NCI-H1105 treated with DMSO at 0.1 percent for 48 hours (cell line): ENCODE measurements at regions not wholly inside any gene's neighbourhood (a gene's known extent, or its start where the extent isn't known, plus 50 kb on each side); places are given as distances from the start of the nearest gene placed in this dataset.
"Not testable (repeated sequence)": the region's sequence is repeated elsewhere in the genome, so short reads cannot be mapped to it uniquely, and the experiment has no call there.

Experiments used
- DNase-seq: peaks from one replicate; lab custom pipeline; 2025; lab: John Stamatoyannopoulos, UW

DNA sequence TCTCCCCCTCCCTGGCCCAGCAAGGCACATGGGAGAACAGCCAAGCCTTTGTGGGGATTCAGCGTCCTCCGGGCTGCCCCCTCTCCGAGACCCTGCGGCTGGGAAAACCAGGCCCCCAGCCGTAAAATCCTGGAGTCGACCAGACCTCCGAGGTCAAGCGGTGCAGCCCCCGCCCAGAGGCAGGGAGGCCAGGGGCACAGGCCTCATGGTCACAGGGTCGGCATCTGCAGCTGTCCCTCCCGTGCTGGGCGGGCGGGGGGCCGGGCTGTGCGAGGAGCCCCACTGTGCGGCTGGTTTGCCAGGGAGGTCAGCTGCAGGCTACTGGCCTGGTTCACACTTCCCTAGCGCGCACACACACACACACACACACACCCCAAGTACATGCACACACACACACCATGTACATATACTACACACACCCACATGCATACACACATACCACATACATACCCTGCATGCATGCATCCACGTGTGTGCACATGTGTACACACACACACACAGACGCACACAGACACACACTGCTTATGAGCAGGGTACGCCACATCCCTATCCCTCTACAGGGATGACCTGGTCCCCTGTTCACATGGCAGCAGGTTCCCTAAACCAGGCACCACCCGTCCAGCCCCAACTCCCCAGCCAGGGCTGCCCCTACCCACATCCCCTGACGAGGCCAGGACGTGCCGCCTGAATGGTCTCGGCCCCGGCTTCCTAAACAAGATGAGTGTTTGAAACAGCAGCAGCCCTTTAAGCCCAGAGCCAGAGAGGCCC, 108.9 kb upstream of the CIBAR2 start:
- DNase-seq, result no peak

DNA sequence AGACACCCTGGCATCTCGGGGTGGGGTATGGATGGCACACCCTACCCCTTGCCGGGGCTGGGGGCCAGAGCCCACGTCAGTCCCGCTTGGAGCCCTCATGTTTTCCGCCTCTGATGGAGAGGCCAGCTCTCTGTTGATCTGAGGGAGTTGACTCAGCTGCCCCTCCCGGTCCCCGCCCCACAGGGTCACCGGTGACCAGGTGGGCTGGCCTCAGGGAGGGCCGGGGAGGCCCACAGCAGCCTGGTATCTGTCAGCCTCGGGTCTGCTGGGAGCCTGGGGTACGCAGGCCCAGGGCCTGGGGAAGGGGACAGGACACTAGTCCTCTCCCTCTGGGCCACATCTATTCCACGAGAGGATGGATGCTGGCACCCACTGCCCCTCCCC, 109.5 kb upstream of the CIBAR2 start:
- no peak for DNase-seq

DNA sequence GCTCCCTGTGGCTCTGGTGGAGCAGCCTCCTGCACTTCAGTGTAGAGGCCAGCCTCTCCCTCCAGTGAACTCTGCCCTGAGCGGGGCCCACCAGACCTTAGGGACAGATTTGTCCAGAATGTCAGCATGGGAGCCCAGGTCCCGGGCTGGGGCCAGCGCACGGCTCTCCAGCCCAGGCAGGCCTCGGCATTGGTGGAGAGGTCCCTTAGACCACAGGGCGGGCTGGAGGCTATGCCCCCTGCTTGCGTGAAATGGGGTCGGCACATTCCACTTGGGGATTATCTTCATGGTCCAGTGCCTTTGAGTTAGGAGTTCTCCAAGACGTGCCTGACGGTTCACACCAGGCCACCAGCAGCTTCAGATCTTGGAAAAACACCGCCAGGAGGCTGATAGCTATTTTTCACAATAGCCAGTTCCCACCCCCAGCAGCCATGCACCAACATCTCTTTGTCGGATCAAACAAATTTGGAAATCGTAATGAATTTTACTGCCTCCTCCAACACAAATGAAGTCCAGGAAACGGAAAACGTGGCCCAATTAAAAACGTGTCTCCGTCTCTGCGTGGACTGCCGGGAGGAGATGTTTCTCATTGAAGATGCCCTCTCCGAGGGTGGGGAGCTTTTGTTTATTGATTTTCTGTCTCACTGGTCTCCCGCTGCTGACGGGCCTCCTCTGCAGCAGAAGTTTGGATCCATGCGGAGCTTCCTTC, 110.0 kb upstream of the CIBAR2 start:
- no peak for DNase-seq

DNA sequence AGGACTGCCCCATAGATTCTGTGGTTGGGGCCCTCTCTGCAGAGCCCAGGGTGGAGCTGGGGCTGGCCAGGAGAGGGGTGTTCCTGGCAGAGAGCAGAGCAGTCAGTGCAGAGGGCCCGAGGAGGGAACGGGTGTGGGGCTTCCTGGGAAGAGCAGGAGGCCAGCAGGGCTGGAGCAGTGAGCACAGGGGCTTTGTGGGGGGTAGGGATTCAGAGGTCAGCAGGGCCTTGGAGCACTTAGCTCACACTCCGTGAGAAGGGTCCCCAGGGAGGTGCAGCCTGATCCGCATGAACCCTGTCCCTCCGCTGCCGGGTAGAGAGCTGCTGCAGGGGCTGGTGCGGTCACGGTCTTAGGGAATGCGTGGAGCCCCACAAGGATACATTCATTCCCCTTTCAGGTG, 113.0 kb upstream of the CIBAR2 start:
- DNase-seq, result no peak

DNA sequence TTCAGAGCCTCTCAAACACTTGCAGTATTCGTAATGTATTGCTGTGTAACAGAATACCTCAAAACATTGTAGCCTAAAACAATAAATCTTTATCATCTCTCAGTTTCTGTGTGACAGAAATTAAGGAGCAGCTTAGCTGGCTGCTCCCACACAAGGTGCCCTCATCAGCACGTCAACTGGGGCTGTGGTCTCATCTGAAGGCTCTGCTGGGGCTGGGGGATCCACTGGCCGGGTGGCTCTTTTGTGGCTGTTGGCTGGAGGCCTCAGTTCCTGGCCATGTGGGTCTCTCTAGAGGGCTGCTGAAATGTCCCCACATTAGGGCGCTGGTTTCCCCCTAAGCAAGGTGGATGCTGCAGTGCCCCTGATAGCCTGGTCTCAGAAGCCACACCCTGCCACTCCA, 113.4 kb upstream of the CIBAR2 start:
- no peak for DNase-seq

DNA sequence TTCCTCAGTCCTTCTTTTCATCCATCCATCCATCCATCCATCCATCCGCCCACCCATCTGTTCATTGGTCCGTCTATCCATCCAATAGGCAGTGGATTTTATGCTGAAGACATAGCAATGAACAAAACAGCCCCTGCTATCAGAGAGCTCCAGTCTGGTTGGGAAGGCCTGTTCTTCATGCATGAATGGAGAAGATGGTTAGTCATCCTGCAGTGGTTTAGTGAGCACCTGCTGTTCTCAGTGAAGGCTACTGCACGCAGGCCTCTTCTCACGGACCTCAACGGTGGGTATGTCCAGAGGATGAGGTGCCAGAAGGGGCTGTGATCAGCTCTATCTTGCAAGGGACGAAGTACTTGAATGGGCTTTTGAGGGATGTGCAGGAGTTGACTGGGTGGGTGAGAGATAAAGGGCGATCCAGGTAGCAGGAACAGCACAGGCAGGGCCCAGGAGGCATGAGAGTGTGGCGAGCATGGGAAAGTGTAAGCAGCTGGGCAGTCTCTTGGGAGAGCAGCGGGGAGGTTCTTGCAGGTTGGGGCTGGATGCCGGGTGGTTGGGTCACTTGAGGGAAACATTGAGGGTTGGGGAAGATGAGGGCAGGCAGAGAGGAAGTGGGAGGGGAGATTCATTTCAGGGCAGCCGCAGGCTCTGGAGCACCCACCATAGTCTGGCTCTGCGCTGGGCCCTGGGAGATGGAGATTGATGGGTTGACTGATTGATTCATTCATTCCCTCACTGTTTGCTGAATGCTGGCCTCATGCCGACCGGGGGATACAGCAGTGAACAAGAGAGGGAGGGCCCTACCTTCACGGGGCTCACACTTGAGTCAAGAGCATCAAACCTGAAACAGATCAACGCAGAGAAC, 115.0 kb upstream of the CIBAR2 start:
- DNase-seq, result no peak

DNA sequence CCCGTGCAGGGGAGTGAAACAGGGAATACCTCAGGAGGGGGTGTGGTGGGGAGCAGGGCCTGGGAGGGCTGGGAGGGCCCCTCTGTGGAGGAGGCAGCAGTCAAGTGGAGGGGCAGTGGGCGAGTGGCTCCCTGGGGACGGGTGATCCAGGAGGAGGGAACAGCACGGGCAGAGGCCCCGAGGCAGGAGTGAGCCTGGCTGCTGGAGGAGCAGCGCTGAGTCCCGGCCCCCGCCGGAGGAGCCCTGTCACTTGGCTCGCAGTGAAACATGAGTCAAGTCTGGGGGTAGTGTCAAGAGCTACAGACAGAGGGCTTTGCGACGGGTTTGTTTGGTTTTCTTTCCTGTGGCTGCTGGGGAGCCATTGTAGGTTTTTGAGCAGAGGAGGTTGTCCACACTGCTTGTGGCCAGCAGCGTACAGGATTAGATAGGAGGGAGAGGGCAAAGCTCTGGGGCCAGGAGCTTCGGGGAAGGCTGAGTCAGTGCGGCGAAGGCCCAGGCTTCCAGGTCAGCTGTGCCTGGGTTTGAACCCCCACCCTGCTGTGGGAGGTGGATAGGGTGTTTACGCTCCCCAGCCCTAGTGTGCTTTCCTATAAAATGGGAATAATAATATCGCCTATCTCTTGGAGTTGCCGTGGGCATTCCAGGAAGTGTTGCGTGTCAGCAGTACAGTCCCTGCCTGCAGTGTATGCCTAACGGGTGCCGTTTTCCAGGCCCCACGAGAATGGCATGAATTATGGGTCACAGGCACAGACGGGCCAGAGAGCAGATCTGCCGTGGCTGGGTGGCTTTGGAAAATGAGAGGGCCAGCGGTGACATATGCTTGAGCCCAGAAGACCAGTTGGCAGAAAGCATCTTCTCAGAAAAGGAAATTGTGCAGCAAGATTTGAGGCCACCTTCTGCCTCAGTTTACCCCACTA, 115.9 kb upstream of the CIBAR2 start:
- DNase-seq, result no peak

DNA sequence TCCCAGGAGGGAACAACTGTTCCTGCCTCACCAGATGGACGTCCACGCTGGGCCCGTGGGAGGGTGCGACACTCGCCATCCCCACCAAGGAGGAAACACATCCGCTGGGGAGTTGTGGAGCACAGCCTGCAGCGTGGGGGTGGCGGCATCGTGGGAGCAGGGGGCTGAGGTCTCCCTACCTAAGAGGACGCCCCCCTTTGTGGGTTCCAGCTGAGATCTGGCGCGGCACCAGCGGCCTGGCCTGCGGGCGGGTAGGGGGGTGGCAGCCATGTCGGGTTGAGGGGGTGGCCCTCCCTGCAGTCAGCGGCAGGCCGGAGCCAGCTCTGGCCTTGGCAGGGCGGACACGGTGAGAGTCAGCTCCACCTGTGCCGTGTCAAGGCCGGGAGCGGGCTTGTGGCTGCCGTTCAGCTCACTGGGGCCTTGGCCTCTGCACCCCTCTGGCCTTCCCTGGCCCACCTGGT, 116.7 kb upstream of the CIBAR2 start:
- no peak for DNase-seq

DNA sequence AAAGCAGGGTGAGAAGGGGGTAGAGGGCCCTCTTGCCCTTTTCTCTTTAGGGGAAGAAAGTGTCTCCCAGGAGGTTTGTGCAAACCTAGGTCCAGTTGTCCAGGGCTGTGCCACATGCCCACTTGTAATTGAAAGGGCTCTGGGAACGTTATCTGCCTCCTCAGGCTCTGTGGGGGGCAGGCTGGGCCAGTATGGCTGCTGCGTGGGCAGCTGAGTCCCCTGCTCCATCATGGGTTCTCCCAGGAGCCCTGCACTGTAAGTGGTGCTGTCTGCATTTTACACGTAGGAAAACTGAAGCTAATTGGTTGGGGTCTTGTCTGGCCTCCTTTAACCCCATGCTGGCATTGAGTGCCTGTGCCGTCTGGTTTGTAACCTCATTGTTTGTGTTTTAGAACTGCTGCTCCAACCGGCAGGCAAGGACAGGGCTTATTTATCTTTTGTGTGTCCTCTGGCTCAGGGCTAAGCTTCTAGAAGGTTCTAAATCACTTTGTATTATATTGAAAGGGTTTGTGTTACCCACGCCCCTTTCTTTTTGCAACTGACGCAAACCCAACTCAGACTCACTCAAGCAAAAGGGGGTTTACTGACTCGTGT, 117.7 kb upstream of the CIBAR2 start:
- no peak for DNase-seq

DNA sequence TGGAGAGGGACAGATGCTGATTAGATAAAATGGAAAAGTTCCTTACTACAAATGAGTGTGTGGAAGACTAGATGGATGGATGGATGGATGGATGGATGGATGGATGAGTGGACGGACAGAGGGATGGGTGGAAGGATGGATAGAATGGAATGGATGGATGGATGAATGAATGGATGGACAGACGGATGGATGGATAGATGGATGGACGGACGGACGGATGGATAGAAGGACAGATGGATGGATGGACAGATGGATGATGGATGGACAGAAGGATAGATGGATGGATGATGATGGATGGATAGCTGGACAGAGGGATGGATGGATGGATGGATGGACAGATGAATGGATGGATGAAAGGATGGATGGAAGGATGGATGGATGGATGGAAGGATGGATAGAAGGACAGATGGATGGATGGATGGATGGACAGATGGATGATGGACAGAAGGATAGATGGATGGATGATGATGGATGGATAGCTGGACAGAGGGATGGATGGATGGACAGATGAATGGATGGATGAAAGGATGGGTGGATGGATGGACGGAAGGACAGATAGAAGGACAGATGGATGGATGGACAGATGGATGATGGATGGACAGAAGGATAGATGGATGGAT, 118.6 kb upstream of the CIBAR2 start:
- not testable (repeated sequence) for DNase-seq

DNA sequence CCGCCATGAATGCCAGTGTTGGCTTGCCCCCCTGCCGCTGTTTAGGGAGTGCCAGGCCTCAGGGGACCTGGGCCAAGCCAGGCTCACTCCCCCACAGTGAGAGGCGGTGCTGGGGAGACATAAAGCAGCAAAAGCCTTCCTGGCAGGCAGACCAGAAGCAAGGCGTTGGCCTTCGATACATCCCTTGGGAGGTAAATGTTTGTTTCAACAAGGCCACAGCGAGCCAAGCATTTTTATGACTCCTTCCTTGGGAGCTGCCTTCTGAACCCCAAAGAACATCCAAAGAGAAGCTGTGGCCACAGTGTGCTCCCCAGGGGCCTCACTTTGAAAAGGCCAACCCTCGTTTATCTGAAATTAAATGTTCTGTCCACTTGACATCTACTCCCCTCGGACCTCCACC, 119.7 kb upstream of the CIBAR2 start:
- DNase-seq, result no peak

DNA sequence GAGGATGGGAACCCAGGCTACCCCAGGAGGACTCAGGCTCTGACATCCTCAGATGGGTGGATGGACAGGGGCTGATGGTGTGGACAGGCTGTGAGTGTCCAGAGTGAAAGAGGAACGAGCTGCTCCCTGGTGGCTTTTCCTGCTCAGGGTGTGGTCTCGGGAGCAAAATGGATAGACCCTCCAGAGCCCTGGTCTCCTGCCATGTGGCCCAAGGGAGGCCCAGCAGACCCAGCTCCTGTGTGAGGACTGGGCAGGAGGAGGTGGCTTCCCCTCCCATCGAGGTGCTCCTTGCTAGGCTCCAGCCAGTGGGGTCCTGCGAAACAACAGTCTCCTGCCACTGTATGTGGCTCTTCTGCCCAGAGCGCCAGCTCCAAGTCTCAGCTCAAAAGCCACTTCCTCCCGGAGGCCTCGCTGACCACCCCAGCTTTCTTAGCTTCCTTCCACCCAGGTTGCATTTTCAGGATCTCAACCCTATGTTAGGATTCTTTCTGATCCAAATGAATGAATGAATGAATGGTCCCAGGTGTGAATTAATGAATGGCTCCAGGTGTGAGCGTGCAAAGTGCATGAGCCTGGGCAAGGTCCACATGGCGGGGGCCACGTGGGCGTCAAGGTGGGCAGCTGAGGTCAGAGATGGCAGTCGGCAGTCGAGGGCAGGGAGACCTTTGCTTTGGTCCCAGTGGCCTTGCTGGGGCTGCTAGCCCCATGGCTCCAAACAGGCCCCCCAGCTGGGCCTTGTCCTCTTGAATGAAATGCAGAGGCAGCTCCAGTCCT, 120.3 kb upstream of the CIBAR2 start:
- DNase-seq, result no peak

DNA sequence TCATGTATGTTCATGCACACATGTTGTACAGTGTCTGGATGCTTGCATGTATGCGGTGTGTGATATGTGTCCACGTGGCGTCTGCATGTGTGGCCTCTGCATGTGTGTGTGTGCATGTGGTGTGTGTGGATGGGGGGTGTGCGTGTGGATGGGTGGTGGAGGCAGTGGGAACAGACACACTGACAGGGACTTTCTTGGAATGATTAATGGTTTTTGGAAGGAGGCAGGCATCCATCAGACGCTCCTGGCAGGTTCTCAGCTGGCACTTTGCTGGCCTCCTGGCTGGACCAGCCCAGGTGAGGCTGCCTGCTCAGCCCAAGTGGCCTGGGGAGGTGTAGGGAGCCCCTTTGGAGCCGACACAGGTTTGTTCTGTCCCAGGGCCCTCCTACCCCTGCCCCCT, 121.2 kb upstream of the CIBAR2 start:
- no peak for DNase-seq

DNA sequence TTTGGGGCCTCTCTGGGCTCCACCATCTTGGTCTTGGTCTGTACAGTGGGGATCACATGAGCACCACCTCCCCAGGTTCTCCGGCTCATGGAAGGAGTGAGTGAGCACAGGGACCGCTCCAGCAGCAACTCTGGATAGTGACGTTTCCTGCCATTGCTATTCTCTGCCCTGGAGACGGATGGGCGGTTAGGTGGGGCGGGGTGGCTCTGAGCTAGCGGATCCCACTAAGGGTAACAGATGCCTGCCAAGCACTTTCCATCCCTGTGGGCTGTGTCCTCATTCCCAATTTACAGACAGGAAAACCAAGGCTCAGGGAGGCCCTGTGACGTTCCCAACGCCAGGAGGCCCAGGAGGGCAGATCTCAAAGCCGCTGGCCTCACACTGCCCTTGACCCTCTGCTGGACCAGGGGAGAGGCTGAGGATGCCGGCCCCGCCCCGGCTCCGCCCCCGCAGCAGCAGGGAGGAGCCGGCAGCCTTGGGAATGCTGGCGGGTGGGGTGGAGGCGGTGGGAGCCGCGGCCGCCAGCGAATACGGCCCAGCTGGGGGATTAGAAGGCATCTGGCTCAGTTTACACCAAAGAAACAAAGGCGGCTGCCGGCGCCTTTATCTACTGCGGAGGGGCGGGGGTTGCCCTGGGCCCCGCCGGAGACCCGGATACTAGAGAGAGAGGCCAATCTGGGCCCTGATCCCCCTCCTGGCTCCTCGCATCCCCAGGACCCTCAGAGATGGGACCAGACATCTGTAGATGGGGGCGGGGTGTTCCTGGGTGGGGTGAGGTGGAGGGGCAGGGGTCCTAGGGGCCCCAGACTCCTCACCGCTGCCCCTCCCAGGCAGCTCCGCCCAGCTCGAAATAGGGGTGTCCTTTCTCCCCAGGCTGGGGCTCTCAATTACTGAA, 122.3 kb upstream of the CIBAR2 start:
- no peak for DNase-seq

DNA sequence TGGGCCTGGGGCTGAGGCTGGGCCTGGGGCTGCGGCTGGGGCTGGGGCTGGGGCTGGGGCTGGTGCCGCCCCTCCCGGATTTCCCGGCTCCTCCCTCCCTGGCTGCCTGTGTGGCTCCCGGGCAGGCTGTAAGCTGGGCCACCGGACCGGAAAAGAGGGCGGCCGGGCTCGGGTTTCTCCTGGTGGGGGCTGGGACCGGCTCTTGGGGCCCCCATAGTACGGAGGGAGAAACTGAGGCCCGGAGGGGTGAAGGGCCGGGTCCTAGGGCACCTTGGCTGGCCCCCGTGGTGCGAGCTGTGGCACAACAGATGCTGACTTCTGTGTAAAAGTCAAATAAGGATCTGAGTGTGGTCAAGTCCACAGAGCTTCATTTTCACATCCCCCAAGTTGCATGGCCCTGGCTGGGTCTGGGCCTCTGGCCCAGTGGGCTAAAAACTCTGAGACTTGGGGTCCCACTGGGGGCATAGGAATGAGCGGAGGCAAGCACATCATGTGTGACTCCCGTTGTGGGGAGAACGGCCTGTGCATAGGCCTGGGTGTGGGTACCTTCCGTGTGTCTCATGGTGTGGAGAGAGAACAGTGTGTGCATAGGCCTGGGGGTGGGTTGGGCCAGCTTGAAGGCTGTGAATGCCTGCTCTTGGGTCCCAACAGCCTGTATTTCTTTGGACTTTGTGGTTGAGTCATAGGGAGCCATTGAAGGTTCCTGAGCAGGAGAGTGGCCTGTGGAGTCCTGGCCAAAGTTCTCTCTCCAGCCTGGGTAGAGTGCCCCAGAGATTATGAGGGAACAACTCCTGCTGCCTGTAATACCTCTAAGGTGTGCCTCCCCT, 123.9 kb upstream of the CIBAR2 start:
- no peak for DNase-seq

DNA sequence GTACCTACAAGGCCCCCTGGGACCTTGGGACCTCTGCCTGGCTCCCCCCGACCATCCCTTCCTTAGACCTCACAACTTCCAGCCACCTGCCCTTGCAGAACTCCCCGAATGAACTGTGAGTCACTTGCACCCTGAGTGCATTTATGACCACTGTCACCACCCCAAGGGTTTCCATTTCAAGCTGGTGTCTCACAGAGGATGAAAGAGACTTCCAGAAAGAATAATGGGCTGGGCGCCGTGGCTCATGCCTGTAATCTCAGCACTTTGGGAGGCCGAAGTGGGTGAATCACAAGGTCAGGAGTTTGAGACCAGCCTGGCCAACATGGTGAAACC, 124.5 kb upstream of the CIBAR2 start:
- no peak for DNase-seq

DNA sequence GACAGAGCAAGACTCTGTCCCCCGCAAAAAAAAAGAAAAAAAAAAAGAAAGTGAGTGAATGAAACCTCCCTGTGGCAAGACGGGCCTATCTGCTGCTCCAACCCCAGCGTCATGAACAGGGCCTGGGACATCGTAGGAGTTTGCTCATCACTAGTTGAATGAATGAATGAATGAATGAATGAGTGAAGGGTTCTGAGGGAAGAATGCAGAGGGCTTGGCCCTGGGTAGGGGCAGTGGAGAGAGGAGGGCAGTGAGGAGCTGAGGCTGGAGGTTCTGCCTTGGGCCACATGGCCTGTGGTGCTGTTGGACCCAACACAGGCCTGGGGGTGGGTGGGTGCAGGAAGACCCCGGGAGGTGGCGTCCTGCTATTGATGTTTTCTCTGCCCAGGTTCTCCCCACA, 125.5 kb upstream of the CIBAR2 start:
- DNase-seq, result no peak

DNA sequence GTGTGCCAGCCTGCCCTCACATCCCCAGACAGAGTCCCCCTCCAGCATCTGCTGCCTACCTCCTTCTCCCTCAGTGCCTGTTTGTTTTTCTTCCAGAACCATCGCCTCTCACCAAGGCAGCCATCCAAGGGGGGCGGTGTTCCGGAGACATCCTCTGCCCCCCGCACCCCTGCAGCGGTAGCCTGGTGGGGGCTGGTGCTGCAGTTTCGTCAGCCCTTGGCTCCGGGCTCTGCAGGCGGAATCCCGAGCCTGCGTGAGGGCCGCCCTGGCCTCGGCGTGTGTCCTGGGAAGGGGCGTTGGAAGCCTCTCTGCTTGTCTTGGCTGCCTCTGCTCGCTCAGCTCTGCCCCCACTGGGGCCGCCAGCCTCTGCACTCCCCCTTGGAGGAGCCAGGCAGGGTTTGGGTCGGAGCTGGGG, 126.0 kb upstream of the CIBAR2 start:
- DNase-seq, result no peak
